ENCODE measurements at regions not wholly inside any gene's neighbourhood (a gene's known extent, or its start where the extent isn't known, plus 50 kb on each side); places are given as distances from the start of the nearest gene placed in this dataset.

DNA sequence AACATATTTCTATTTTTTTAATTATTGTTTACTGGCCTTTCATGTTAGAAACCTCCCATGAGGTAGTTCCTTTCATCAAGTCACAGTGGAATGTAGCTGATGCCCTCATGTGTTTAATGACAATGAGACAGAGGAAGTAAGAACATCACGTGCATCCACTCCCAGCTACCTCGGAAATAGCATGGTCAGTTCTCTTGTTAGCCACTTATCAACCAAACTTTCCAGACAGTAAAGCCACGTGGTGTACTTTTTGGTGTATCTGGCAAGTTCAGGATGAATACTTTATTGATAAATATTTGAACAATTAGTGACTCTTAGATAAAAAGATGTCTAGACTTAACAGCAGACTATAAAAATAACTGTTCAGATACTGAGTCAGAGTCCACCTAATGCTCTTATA lies 781.7 kb downstream of the MECOM start:
- TF ChIP-seq CTCF (IDR thresholded peaks at IDR 0.05) (no peak), POLR2A (IDR thresholded peaks at IDR 0.05) (no peak)

All from thyroid gland (tissue), 4 donors.